ENCODE measurements at regions not wholly inside any gene's neighbourhood (a gene's known extent, or its start where the extent isn't known, plus 50 kb on each side); places are given as distances from the start of the nearest gene placed in this dataset.

- H3K9me3 ChIP-seq (replicated peaks; ENCODE audit: control insufficient read depth, insufficient read depth, low read length): no peaks in the 10 kb centered on the region
- no peaks in the 10 kb centered on the region for H3K79me2 ChIP-seq (ENCODE audit: control insufficient read depth, insufficient read depth, low read length)
- no peaks in the 10 kb centered on the region for H3K36me3 ChIP-seq (ENCODE audit: control insufficient read depth in 2 of 2, extremely low read depth in 1 of 2, insufficient read depth in 2 of 2, low read length in 2 of 2)
- H3K4me2 ChIP-seq (ENCODE audit: insufficient read depth, low read length): no peak overlapping the region
- POLR2A ChIA-PET: no interaction called here
- no peak overlapping the region for H2AFZ ChIP-seq (ENCODE audit: low read depth, low read length)
- H3K4me3 ChIP-seq (replicated peaks in 1 of 3; ENCODE audit: insufficient read depth in 1 of 3, low read depth in 1 of 3, low read length in 3 of 3): no peak overlapping the region
- no peak overlapping the region for H3K27ac ChIP-seq (ENCODE audit: insufficient read depth, low read depth, low read length)
- H3K27me3 ChIP-seq (ENCODE audit: control insufficient read depth in 2 of 2, insufficient read depth in 2 of 2, low read length in 2 of 2): no peaks in the 10 kb centered on the region
- no peak for TF ChIP-seq POLR2A (IDR thresholded peaks at IDR 0.05; ENCODE audit: low read depth, low read length)
- CTCF ChIA-PET: no interaction called here
- DNase-seq (ENCODE audit: low read depth, low spot score) (no peak), FAIRE-seq (no peak)
- no TSS peak for BruUV-seq (replicated peaks)
- H3K9me1 ChIP-seq (replicated peaks; ENCODE audit: control insufficient read depth, extremely low read depth, insufficient read depth, low read length): no peaks in the 10 kb centered on the region
- H3K9ac ChIP-seq (replicated peaks; ENCODE audit: extremely low read depth, insufficient read depth, low read length): no peak overlapping the region
- intact Hi-C loops (cut with micrococcal nuclease): no loop called here
- no peaks in the 10 kb centered on the region for H4K20me1 ChIP-seq (replicated peaks; ENCODE audit: control insufficient read depth, extremely low read depth, insufficient read depth, low read length)
- dilution Hi-C loops (cut with MboI; ENCODE audit: extremely low pct_ligation_motif_present, low sequenced_read_pairs): no loop called here
- peaks cover 9% of the 10 kb centered on the region for H3K4me1 ChIP-seq (ENCODE audit: control insufficient read depth, extremely low read depth, insufficient read depth, low read length)
Measured at GRCh38 chr20:63128956-63129355, 87.0 kb downstream of the YTHDF1 start.

- TF ChIP-seq, protein P1, sequence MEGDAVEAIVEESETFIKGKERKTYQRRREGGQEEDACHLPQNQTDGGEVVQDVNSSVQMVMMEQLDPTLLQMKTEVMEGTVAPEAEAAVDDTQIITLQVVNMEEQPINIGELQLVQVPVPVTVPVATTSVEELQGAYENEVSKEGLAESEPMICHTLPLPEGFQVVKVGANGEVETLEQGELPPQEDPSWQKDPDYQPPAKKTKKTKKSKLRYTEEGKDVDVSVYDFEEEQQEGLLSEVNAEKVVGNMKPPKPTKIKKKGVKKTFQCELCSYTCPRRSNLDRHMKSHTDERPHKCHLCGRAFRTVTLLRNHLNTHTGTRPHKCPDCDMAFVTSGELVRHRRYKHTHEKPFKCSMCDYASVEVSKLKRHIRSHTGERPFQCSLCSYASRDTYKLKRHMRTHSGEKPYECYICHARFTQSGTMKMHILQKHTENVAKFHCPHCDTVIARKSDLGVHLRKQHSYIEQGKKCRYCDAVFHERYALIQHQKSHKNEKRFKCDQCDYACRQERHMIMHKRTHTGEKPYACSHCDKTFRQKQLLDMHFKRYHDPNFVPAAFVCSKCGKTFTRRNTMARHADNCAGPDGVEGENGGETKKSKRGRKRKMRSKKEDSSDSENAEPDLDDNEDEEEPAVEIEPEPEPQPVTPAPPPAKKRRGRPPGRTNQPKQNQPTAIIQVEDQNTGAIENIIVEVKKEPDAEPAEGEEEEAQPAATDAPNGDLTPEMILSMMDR (IDR thresholded peaks at IDR 0.05; ENCODE audit: extremely low read depth in 1 of 2, insufficient read depth in 1 of 2, low read depth in 1 of 2, low read length in 2 of 2): no peak
- TF ChIP-seq EZH2 (IDR thresholded peaks at IDR 0.05; ENCODE audit: borderline replicate concordance, low read depth, low read length, severe bottlenecking) (no peak), FOS (IDR thresholded peaks at IDR 0.05; ENCODE audit: borderline replicate concordance, insufficient read depth, low read length) (no peak), MYC (IDR thresholded peaks at IDR 0.05; ENCODE audit: low read depth, low read length) (no peak), JUN (IDR thresholded peaks at IDR 0.05; ENCODE audit: borderline replicate concordance, insufficient read depth, insufficient read length, low read depth) (no peak), GATA2 (IDR thresholded peaks at IDR 0.05; ENCODE audit: insufficient read depth, insufficient read length, low read depth, low read length) (no peak), MAX (IDR thresholded peaks at IDR 0.05; ENCODE audit: insufficient read depth, insufficient read length) (no peak), POLR2A (IDR thresholded peaks at IDR 0.05; ENCODE audit: low read depth, low read length) (no peak), POLR2AphosphoS5 (IDR thresholded peaks at IDR 0.05; ENCODE audit: insufficient read depth, low read depth, low read length) (no peak)
- H3K4me3 ChIP-seq (replicated peaks in 1 of 3; ENCODE audit: insufficient read depth in 1 of 3, low read depth in 1 of 3, low read length in 3 of 3): no peak overlapping the region
- no peak overlapping the region for H3K4me2 ChIP-seq (ENCODE audit: insufficient read depth, low read length)
- ChIA-PET POLR2A (no interaction called here), CTCF (no interaction called here)
- peaks cover 9% of the 10 kb centered on the region for H3K4me1 ChIP-seq (ENCODE audit: control insufficient read depth, extremely low read depth, insufficient read depth, low read length)
- FAIRE-seq: no peak
- H3K9me1 ChIP-seq (replicated peaks; ENCODE audit: control insufficient read depth, extremely low read depth, insufficient read depth, low read length): no peaks in the 10 kb centered on the region
- dilution Hi-C loops (cut with MboI; ENCODE audit: extremely low pct_ligation_motif_present, low sequenced_read_pairs): no loop called here
- H3K27me3 ChIP-seq (ENCODE audit: control insufficient read depth in 2 of 2, insufficient read depth in 2 of 2, low read length in 2 of 2): no peaks in the 10 kb centered on the region
- intact Hi-C loops (cut with micrococcal nuclease): no loop called here
- no peak overlapping the region for H3K9ac ChIP-seq (replicated peaks; ENCODE audit: extremely low read depth, insufficient read depth, low read length)
- H3K9me3 ChIP-seq (replicated peaks; ENCODE audit: control insufficient read depth, insufficient read depth, low read length): no peaks in the 10 kb centered on the region
- H3K36me3 ChIP-seq (ENCODE audit: control insufficient read depth in 2 of 2, extremely low read depth in 1 of 2, insufficient read depth in 2 of 2, low read length in 2 of 2): no peaks in the 10 kb centered on the region
- no peaks in the 10 kb centered on the region for H3K79me2 ChIP-seq (ENCODE audit: control insufficient read depth, insufficient read depth, low read length)
- no peak overlapping the region for H3K27ac ChIP-seq (ENCODE audit: insufficient read depth, low read depth, low read length)
- H2AFZ ChIP-seq (ENCODE audit: low read depth, low read length): no peak overlapping the region
- DNase-seq (ENCODE audit: low read depth, low spot score): no peak
- BruUV-seq (replicated peaks): no TSS peak
- H4K20me1 ChIP-seq (replicated peaks; ENCODE audit: control insufficient read depth, extremely low read depth, insufficient read depth, low read length): no peaks in the 10 kb centered on the region
Measured at GRCh38 chr20:63128367-63128766, 87.6 kb downstream of the YTHDF1 start.
